GM06990 (cell line): ENCODE measurements at regions not wholly inside any gene's neighbourhood (a gene's known extent, or its start where the extent isn't known, plus 50 kb on each side); places are given as distances from the start of the nearest gene placed in this dataset.

ENCODE experiments used
- DNase-seq: peaks from one replicate; pipeline ENCODE4 v3.0.0-alpha.2; 2011; ENCODE audit not compliant: insufficient read length; ENCODE audit errors: extremely low read depth
- H3K27me3 ChIP-seq: replicated peaks from 2 replicates; pipeline ENCODE4 v1.6.0; 2011; ENCODE audit warnings: low read length; ENCODE audit not compliant: control insufficient read depth, insufficient read depth
- H3K36me3 ChIP-seq: 2 replicates; pipeline ENCODE4 v1.5.1; 2011; ENCODE audit warnings: low read length; ENCODE audit not compliant: control insufficient read depth, insufficient read depth
- H3K4me3 ChIP-seq: replicated peaks from 2 replicates; pipeline ENCODE4 v1.5.1; 2011; ENCODE audit warnings: low read depth, mild to moderate bottlenecking, control low read depth, low read length
- CTCF ChIP-seq: IDR thresholded peaks from 2 replicates; pipeline ENCODE4 v1.5.1; 2011; ENCODE audit warnings: low read length, control low read depth, mild to moderate bottlenecking, inconsistent platforms; ENCODE audit not compliant: insufficient read depth, poor library complexity, severe bottlenecking

GRCh38 chr14:54116198-54116885 lies 159.7 kb upstream of the BMP4 start:
- H3K4me3 ChIP-seq: no peak overlapping the region
- TF ChIP-seq CTCF: no peak

GRCh38 chr14:54116972-54117371 lies 160.3 kb upstream of the BMP4 start:
- Histone ChIP-seq H3K4me3 (no peak overlapping the region), H3K36me3 (no peaks in the 10 kb centered on the region), H3K27me3 (no peaks in the 10 kb centered on the region)
- TF ChIP-seq CTCF: no peak
- DNase-seq: no peak

More at GRCh38 chr14:54116198-54116885, 159.7 kb upstream of the BMP4 start:
- no peak for DNase-seq
- no peaks in the 10 kb centered on the region for H3K27me3 ChIP-seq
- no peaks in the 10 kb centered on the region for H3K36me3 ChIP-seq

- no peaks in the 10 kb centered on the region for H3K36me3 ChIP-seq
- no peak for TF ChIP-seq CTCF
- H3K4me3 ChIP-seq: no peak overlapping the region
- DNase-seq: no peak
- no peaks in the 10 kb centered on the region for H3K27me3 ChIP-seq
These were observed 160.8 kb upstream of the BMP4 start for GRCh38 chr14:54117396-54117795.

GRCh38 chr14:54117924-54118323 lies 161.3 kb upstream of the BMP4 start:
- no peaks in the 10 kb centered on the region for H3K36me3 ChIP-seq
- no peak for DNase-seq
- H3K27me3 ChIP-seq: no peaks in the 10 kb centered on the region
- no peak overlapping the region for H3K4me3 ChIP-seq
- TF ChIP-seq CTCF: no peak

GRCh38 chr14:54120260-54120659 lies 163.6 kb upstream of the BMP4 start:
- no peak for DNase-seq
- Histone ChIP-seq H3K4me3 (no peak overlapping the region), H3K27me3 (no peaks in the 10 kb centered on the region), H3K36me3 (no peaks in the 10 kb centered on the region)
- TF ChIP-seq CTCF: no peak
